DMS53 (cell line): ENCODE measurements at regions not wholly inside any gene's neighbourhood (a gene's known extent, or its start where the extent isn't known, plus 50 kb on each side); places are given as distances from the start of the nearest gene placed in this dataset.

ENCODE experiments used
- DNase-seq: peaks from one replicate; lab custom pipeline; 2025; lab: John Stamatoyannopoulos, UW

- DNase-seq: peak; percentile 89
Observed at GRCh38 chr3:159763602-159764489, 224.8 kb upstream of the IL12A start.

- no peak for DNase-seq
Observed at GRCh38 chr3:159764490-159765029, 224.1 kb upstream of the IL12A start.

DNA sequence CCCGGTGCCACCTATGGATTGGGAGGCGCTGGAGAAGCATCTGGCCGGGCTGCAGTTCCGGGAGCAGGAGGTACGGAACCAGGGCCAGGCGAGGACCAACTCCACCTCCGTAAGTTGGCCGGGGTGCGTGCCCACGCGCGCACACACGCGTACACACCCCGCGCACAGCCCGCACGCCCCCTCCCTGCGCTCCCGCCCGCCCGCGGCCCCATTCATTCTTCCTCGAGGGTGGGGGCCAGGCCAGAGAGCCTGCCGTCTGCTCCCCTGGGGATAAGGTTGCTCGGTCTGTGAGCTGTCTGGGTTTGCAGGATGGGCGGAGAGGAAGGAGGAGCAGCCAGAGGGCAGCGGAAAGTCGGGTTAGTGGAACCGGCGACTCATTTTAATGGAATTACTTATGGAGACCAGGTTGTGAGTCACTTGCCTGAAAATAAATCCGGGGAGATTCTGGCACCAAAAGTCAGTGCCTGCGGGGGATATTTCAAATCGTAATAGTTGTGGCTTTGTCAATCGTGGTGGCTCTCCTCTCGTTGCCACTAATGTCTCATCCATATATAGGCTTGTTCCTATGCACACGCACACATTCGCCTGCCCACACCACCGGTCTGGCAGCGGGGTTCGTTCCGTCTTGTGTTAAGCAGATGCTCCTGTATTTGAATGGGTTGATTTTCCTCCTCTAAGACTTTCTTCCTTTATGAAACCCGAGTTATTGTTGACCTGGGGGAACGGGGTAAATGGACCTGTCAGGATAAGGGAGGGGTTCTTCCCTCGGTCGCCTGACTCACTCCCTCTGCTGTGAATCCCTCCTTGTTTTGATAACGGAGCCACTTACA is 223.4 kb upstream of the IL12A start:
- peak; percentile 68 for DNase-seq

- no peak for DNase-seq
Observed at GRCh38 chr3:159765860-159766294, 222.8 kb upstream of the IL12A start.

DNA sequence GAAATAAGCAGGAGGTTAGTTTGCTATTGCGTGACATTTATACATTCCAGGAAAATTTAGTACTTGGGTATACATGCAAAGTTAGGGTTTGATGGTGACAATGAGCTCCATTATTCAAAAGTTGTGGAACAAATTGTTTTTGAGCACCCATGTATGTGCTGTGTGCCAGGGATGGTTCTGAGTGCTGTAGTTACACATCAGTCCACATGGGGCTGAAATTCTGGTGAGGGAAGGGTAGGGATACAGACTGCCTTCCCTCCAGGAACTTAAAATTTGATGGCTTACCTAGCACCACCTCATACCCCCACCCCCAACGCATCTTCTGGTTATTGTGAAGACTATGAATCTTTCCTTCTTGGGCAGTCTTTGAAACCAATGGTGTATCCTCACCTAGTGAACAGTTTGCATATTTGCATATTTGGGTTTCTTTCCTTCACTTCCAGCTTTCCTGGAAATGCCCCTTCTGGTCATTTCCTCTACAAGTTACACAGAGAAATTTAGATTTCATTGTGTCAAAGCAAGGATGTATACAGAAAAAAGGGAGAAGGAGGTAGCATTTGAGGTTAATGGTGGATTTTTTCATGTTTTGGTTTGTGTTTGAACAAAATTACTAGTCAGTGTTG is 222.0 kb upstream of the IL12A start:
- DNase-seq: peak; percentile 60

DNA sequence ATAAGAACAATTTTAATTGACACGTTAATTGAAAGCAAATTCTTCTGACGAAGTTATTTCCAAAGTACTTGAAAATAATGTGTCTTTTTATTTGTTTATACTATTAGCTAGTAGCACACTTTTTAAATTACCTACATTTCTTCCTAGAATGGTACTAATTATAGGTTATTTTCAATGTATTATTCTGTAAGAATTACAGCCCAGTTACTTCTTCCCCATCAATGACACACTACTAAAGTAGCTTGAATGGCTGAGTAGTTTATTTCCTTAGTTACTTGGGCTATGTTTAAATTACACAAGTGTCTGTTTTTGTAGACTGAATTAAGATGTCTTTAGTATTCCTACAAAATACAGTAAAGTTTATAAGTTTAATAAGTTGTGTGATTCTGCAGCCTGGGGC is 217.6 kb upstream of the IL12A start:
- DNase-seq: no peak

GRCh38 chr3:159771865-159772611 is 216.6 kb upstream of the IL12A start:
- DNase-seq: no peak

DNA sequence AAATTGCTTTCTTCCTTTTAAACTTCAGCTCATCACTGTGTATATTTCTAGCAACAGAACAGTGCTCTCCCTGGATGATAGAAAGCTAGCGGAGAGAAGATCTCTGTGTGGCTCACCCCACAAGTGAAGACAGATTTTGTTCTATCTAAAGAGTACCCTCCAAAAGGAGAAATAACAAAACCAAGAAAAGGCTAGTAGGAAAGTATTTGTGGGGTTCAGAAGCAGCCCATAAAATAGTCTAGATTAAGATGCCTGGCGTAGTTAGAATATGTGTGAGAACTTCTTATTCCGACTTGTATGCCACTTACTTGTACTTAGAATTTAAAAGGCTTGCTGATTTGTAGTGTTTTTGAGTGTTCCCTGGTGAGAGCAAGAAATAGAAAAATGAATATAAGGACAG is 214.9 kb upstream of the IL12A start:
- DNase-seq: no peak

GRCh38 chr3:159775372-159775961 is 213.2 kb upstream of the IL12A start:
- DNase-seq: no peak

DNA sequence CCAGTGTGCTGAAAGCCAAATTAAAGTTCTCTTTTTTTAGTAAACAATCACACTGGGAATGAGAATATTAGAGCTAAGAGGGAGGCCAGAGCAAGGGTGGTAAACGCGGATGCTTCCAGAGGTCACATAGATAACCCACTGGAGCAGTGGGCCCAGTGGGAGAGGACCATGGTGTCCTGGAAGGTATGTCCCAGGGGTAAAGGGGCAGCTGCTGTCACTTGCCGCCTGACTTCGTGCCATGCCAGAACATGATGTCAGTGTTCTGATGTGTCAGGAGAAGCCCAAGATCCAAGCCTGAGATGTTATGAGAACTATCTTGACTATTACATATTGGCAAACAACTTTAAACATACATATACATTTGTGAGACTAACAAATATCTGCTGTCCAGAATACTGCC is 211.9 kb upstream of the IL12A start:
- DNase-seq: no peak

DNA sequence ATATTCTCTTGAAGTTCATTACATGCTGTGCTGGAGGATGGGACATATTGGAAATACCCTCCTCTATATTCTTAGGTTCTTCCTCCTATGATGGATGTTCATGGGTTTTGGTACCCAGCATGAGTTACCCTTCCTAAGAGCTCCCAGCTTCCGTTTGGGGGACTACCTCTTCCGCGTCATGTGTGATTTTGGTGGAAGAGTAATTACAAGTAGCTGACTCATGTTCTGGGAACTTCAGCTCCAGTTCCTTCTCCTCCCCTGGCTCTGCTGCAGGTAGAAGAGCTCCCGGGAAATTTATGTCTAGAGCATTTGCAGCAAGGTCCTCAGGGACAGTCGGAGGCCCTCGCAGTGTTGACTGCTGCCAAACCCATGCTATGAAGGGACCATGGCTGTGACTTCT is 208.8 kb upstream of the IL12A start:
- DNase-seq: no peak

GRCh38 chr3:159781867-159782266 is 206.8 kb upstream of the IL12A start:
- DNase-seq: peak; percentile 49

- DNase-seq: peak; percentile 74
Observed at GRCh38 chr3:159782724-159783421, 205.8 kb upstream of the IL12A start.

DNA sequence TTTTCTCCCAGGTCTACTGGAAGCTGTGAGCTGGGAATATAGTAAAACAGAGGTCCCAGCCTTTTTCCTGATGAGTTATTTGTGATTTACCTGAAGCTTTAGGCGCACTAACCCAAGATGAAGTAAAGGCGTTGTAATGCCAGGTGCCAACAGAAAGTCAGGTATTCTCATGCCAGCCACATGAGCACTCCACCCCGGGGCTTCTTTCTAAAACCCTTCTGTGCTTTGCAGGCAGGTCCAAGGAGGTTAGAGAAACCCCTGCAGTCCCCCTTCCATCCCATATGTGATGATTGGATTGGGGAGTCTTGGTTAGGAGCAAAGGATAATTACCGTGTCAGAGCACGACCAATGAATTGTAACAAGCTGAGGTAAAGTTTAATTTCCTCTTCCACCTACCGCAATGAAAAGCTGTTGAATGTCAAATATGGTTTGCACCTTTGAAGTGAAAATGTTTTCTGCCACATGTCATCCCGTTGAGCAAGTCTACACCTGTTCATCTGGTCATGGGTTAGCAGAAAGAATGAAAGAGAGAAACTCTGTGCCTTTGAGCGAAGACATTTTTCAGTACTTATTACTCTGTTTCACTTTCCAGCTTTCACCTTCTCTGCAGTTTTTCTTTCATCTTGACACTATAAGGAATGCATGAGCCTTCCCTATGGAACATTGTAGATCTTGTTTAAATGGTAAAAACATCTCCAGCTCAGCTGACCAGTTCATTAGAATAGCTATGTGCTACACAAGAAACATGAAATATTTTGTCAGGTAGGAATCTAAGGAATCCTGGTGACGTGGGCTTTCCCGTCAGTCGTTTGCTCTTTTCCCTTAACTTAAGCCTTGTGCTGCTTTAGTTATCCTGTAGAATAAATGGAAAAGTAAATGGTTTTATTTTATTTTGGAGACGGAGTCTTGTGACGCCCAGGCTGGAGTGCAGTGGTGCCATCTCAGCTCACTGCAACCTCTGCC is 204.6 kb upstream of the IL12A start:
- peak; percentile 10 for DNase-seq

DNA sequence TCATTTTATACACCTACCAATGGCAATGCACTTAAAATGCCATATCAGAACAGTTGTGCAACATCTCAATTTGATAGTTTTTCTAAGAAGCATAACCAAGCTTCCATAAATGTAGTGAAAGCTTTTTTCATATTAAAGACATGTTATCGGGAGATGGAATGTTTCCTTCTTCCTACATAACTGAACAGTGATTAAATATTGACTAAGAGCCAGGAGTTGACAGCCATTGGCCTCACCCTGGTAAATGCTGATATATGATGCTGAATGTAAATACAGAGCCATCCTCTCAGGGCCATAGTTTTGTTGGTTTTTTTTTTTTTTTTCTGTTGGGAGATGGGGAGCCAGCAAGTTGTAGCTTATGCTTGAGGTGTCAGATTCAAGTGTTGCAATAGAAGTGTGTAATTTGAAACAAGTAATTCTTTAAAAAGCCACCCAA is 203.3 kb upstream of the IL12A start:
- DNase-seq: peak; percentile 71

DNA sequence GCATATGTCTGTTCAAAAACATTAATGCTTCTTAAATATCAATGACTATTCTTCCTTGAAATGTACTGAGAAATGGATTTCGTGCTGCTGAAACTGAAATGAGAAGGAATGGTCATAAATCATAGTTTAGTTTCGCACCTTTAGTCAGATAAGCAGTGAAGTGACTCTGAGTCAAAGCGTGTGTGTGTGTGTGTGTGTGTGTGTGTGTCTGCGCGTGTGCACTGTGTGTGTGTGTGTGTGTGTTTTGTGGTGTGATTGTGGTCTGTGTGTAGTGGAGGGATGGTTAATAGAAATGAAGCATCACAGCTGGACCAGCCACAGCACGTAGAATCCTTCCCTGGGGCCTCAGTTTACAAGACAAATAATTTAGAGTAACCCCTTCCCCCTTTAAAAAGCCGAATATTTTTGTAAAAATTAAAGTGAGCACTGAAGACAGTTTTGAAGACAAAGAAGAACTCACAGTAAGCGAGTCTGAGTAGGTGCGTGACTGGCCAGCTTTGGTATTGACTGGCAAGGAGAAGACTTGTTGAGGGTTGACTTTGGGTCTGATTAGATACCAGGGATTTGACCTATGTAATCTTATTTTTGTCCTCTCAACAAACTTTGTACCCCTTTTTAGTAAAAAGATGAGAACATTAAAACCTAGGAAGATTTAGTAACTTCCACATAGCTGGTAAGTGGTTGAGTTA is 202.0 kb upstream of the IL12A start:
- DNase-seq: peak; percentile 67

DNA sequence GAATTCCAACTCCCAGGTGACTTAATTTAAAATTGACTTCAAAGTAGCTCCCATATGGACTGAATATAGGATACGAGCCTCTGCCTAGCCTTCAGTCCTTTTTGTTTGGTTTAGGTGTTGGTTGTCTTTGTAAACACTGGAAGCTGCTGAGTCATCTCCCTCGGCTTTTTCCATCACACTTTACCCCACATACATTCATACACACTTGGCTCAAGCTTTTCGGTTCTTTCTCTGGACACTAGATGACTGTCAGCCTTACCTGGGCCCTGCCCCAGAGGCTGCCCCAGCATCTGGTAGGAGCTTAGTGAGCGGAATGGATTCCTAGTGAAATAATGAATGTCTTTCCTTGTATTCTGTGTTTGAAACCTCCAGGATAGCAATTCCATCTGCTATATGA is 201.5 kb upstream of the IL12A start:
- peak; percentile 92 for DNase-seq

DNA sequence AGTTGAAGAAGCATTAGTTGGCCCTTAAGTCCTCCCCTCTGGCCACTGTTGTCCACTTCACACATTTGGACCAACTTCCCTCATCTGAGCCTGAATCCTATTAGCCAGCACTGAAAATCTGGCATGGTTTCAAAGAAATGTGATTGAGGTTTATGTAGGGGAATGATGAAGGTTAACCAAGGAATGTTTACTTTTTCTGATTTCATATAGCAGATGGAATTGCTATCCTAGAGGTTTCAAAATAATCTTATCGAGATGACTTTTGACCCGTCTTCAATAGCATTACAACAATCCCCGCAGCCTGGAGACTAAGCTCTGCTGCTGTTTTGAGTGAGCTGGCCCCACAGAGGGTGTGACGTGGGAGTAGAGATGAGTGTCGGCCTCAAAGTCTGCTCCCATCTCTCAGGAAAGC is 200.8 kb upstream of the IL12A start:
- DNase-seq: peak; percentile 34

GRCh38 chr3:159788291-159788690 is 200.3 kb upstream of the IL12A start:
- no peak for DNase-seq
